ENCODE measurements at regions not wholly inside any gene's neighbourhood (a gene's known extent, or its start where the extent isn't known, plus 50 kb on each side); places are given as distances from the start of the nearest gene placed in this dataset.

DNA sequence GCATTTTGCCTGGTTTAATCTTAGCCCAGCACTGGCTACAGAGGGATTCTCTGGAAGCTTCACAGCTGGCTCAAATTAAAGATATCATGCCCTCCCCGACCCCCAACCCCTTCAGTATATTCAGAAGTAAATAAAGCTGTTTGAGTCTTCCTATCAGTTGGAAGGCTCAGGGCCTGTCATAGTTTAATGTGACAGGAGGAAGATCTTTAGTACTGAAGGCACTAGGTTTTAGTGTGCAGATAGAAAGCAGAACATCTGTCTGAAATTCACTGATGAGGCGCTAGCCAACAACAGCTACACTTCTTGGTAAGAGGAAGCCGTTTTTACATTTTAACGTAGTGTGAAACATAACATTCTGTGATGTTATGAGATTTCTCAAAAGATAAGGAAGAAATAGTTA is 969.1 kb upstream of the CDH2 start:
- Histone ChIP-seq H3K27ac (ENCODE audit: insufficient read depth, low read depth, low read length, poor library complexity, severe bottlenecking) (no peak overlapping the region), H3K4me3 (ENCODE audit: insufficient read depth, low read depth, low read length) (no peak overlapping the region)
- WGBS, 2 experiments, result 93 to 94% methylated on average over 3 to 4 of the region's 4 CpGs

GRCh38 chr18:29140590-29140989 is 963.7 kb upstream of the CDH2 start:
- H3K27ac ChIP-seq (ENCODE audit: insufficient read depth, low read depth, low read length, poor library complexity, severe bottlenecking), result no peak overlapping the region
- H3K9me3 ChIP-seq (ENCODE audit: control insufficient read depth, low read length), result no peaks in the 10 kb centered on the region
- H3K4me3 ChIP-seq (ENCODE audit: insufficient read depth, low read depth, low read length), result no peak overlapping the region
- H3K36me3 ChIP-seq (ENCODE audit: control insufficient read depth, insufficient read depth, low read length), result no peaks in the 10 kb centered on the region
- H3K4me1 ChIP-seq (ENCODE audit: control insufficient read depth, insufficient read depth, low read length), result no peaks in the 10 kb centered on the region
- 83 to 100% methylated on average over 1 of the region's 2 CpGs for WGBS, 2 experiments
- H3K27me3 ChIP-seq (ENCODE audit: control insufficient read depth, insufficient read depth, low read length, poor library complexity, severe bottlenecking), result no peaks in the 10 kb centered on the region

More for the DNA sequence above, 969.1 kb upstream of the CDH2 start:
- Histone ChIP-seq H3K36me3 (ENCODE audit: control insufficient read depth, insufficient read depth, low read length) (no peaks in the 10 kb centered on the region), H3K4me1 (ENCODE audit: control insufficient read depth, insufficient read depth, low read length) (no peaks in the 10 kb centered on the region), H3K27me3 (ENCODE audit: control insufficient read depth, insufficient read depth, low read length, poor library complexity, severe bottlenecking) (no peaks in the 10 kb centered on the region), H3K9me3 (ENCODE audit: control insufficient read depth, low read length) (no peaks in the 10 kb centered on the region)

- no peak overlapping the region for H3K27ac ChIP-seq (ENCODE audit: insufficient read depth, low read depth, low read length, poor library complexity, severe bottlenecking)
- 73 to 100% methylated on average over 1 of the region's 1 CpG for WGBS, 2 experiments
These were observed 961.0 kb upstream of the CDH2 start for GRCh38 chr18:29137773-29138495.

GRCh38 chr18:29123706-29124530 is 947.0 kb upstream of the CDH2 start:
- Histone ChIP-seq H3K36me3 (ENCODE audit: control insufficient read depth, insufficient read depth, low read length) (no peaks in the 10 kb centered on the region), H3K27me3 (ENCODE audit: control insufficient read depth, insufficient read depth, low read length, poor library complexity, severe bottlenecking) (no peaks in the 10 kb centered on the region), H3K27ac (ENCODE audit: insufficient read depth, low read depth, low read length, poor library complexity, severe bottlenecking) (no peak overlapping the region), H3K4me1 (ENCODE audit: control insufficient read depth, insufficient read depth, low read length) (no peaks in the 10 kb centered on the region), H3K9me3 (ENCODE audit: control insufficient read depth, low read length) (no peaks in the 10 kb centered on the region), H3K4me3 (ENCODE audit: insufficient read depth, low read depth, low read length) (no peak overlapping the region)
- WGBS, 2 experiments, result no CpG with 5 or more reads among the region's 1 CpG

More at GRCh38 chr18:29137773-29138495, 961.0 kb upstream of the CDH2 start:
- no peak overlapping the region for H3K4me3 ChIP-seq (ENCODE audit: insufficient read depth, low read depth, low read length)
- H3K36me3 ChIP-seq (ENCODE audit: control insufficient read depth, insufficient read depth, low read length), result no peaks in the 10 kb centered on the region
- no peaks in the 10 kb centered on the region for H3K9me3 ChIP-seq (ENCODE audit: control insufficient read depth, low read length)
- no peaks in the 10 kb centered on the region for H3K27me3 ChIP-seq (ENCODE audit: control insufficient read depth, insufficient read depth, low read length, poor library complexity, severe bottlenecking)
- H3K4me1 ChIP-seq (ENCODE audit: control insufficient read depth, insufficient read depth, low read length), result no peaks in the 10 kb centered on the region

- no peaks in the 10 kb centered on the region for H3K9me3 ChIP-seq (ENCODE audit: control insufficient read depth, low read length)
- 94 to 97% methylated on average over 6 of the region's 6 CpGs for WGBS, 2 experiments
- no peaks in the 10 kb centered on the region for H3K36me3 ChIP-seq (ENCODE audit: control insufficient read depth, insufficient read depth, low read length)
- H3K4me3 ChIP-seq (ENCODE audit: insufficient read depth, low read depth, low read length), result no peak overlapping the region
- no peaks in the 10 kb centered on the region for H3K4me1 ChIP-seq (ENCODE audit: control insufficient read depth, insufficient read depth, low read length)
- no peaks in the 10 kb centered on the region for H3K27me3 ChIP-seq (ENCODE audit: control insufficient read depth, insufficient read depth, low read length, poor library complexity, severe bottlenecking)
- H3K27ac ChIP-seq (ENCODE audit: insufficient read depth, low read depth, low read length, poor library complexity, severe bottlenecking), result no peak overlapping the region
These were observed 927.7 kb upstream of the CDH2 start for GRCh38 chr18:29104671-29105070.

DNA sequence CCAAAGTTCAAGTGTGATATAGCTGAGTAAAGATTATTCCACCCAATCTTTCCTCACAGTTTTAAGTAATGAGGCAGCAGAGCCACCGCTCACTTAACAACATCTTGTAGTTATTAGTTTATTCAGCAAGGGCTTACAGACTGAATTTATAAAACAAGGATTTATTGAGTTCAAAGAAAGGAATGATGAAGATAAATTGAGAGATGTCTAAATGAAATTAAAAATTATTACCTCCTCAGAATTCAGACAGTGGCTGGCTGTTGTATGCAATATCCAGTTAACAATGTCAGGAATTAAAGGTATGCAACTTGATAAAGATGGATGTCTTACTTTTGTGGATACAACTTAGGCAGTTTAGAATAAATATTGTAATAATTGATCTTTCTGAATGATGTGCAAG is 927.3 kb upstream of the CDH2 start:
- no CpG with 5 or more reads among the region's 1 CpG for WGBS, 2 experiments
- H3K4me1 ChIP-seq (ENCODE audit: control insufficient read depth, insufficient read depth, low read length), result no peaks in the 10 kb centered on the region

DNA sequence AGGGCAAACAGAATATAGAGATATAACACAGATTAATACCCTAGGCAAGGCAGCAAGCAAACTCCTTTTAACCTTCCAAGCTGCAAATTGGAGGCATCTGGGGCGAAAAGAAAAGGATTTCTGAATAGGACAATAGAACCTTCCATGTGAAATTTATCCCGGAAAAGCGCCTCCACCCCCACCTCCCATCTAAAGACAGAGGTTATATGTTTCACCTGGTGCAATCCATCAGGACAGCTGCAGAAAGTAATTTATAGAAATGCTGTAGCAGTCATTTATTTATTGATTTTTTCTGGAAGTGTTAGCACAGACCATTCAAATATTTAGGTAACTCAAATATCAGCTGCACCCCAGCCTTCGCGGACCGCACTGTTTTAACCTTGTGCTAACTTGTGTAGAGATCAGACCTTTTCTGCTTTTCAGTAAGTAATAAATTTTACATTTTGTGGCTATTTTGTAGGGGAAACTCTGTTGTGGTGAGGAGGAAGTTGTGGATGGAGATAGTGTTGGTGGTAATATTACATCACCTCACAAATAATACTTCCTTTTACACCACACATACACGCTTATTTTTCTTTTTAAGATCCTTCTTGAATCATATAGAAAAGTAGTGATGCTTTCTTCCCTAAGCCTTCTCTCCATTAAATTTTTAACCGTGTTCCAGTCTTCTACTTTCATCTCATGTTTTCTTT is 919.3 kb upstream of the CDH2 start:
- Histone ChIP-seq H3K4me3 (ENCODE audit: insufficient read depth, low read depth, low read length) (no peak overlapping the region), H3K27me3 (ENCODE audit: control insufficient read depth, insufficient read depth, low read length, poor library complexity, severe bottlenecking) (no peaks in the 10 kb centered on the region), H3K4me1 (ENCODE audit: control insufficient read depth, insufficient read depth, low read length) (no peaks in the 10 kb centered on the region), H3K9me3 (ENCODE audit: control insufficient read depth, low read length) (no peaks in the 10 kb centered on the region), H3K36me3 (ENCODE audit: control insufficient read depth, insufficient read depth, low read length) (no peaks in the 10 kb centered on the region), H3K27ac (ENCODE audit: insufficient read depth, low read depth, low read length, poor library complexity, severe bottlenecking) (no peak overlapping the region)
- 64 to 74% methylated on average over 5 to 8 of the region's 8 CpGs for WGBS, 2 experiments

More for the DNA sequence above, 927.3 kb upstream of the CDH2 start:
- Histone ChIP-seq H3K27ac (ENCODE audit: insufficient read depth, low read depth, low read length, poor library complexity, severe bottlenecking) (no peak overlapping the region), H3K27me3 (ENCODE audit: control insufficient read depth, insufficient read depth, low read length, poor library complexity, severe bottlenecking) (no peaks in the 10 kb centered on the region), H3K4me3 (ENCODE audit: insufficient read depth, low read depth, low read length) (no peak overlapping the region), H3K36me3 (ENCODE audit: control insufficient read depth, insufficient read depth, low read length) (no peaks in the 10 kb centered on the region), H3K9me3 (ENCODE audit: control insufficient read depth, low read length) (no peaks in the 10 kb centered on the region)

GRCh38 chr18:29087616-29088246 is 910.8 kb upstream of the CDH2 start:
- Histone ChIP-seq H3K36me3 (ENCODE audit: control insufficient read depth, insufficient read depth, low read length) (no peaks in the 10 kb centered on the region), H3K27me3 (ENCODE audit: control insufficient read depth, insufficient read depth, low read length, poor library complexity, severe bottlenecking) (no peaks in the 10 kb centered on the region), H3K9me3 (ENCODE audit: control insufficient read depth, low read length) (no peaks in the 10 kb centered on the region), H3K4me1 (ENCODE audit: control insufficient read depth, insufficient read depth, low read length) (peaks cover 6% of the 10 kb centered on the region), H3K27ac (ENCODE audit: insufficient read depth, low read depth, low read length, poor library complexity, severe bottlenecking) (no peak overlapping the region), H3K4me3 (ENCODE audit: insufficient read depth, low read depth, low read length) (no peak overlapping the region)
- 81 to 82% methylated on average over 2 to 3 of the region's 3 CpGs for WGBS, 2 experiments

GRCh38 chr18:29084120-29084519 is 907.2 kb upstream of the CDH2 start:
- Histone ChIP-seq H3K4me1 (ENCODE audit: control insufficient read depth, insufficient read depth, low read length) (peaks cover 6% of the 10 kb centered on the region), H3K9me3 (ENCODE audit: control insufficient read depth, low read length) (no peaks in the 10 kb centered on the region), H3K4me3 (ENCODE audit: insufficient read depth, low read depth, low read length) (no peak overlapping the region), H3K36me3 (ENCODE audit: control insufficient read depth, insufficient read depth, low read length) (no peaks in the 10 kb centered on the region), H3K27me3 (ENCODE audit: control insufficient read depth, insufficient read depth, low read length, poor library complexity, severe bottlenecking) (no peaks in the 10 kb centered on the region), H3K27ac (ENCODE audit: insufficient read depth, low read depth, low read length, poor library complexity, severe bottlenecking) (no peak overlapping the region)

DNA sequence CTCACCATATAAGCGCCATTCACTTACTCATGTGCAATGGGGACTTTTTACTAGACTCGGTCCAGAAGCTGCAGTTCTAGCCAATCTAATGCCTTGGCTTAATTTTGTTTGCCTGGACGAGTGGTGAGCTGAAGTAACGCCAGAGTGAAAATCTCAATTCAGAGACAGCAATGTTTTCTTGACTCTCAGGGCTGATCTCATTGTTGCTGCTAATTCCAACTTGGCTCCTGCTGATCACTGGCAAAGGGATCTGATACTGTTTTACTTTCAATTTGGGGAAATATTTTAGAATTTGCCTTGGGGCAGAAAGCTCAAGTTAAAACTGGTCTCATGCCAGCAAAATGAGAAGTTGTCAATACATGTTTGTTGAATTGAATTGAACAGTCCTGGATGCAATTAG is 906.6 kb upstream of the CDH2 start:
- WGBS, 2 experiments, result 65 to 75% methylated on average over 4 of the region's 4 CpGs
- H3K36me3 ChIP-seq (ENCODE audit: control insufficient read depth, insufficient read depth, low read length), result no peaks in the 10 kb centered on the region
- no peaks in the 10 kb centered on the region for H3K27me3 ChIP-seq (ENCODE audit: control insufficient read depth, insufficient read depth, low read length, poor library complexity, severe bottlenecking)
- H3K27ac ChIP-seq (ENCODE audit: insufficient read depth, low read depth, low read length, poor library complexity, severe bottlenecking), result no peak overlapping the region
- H3K4me1 ChIP-seq (ENCODE audit: control insufficient read depth, insufficient read depth, low read length), result peaks cover 6% of the 10 kb centered on the region
- H3K9me3 ChIP-seq (ENCODE audit: control insufficient read depth, low read length), result no peaks in the 10 kb centered on the region
- no peak overlapping the region for H3K4me3 ChIP-seq (ENCODE audit: insufficient read depth, low read depth, low read length)
